ENCODE measurements at regions not wholly inside any gene's neighbourhood (a gene's known extent, or its start where the extent isn't known, plus 50 kb on each side); places are given as distances from the start of the nearest gene placed in this dataset.

GRCh38 chr15:50828610-50829206 is 63.2 kb upstream of the SPPL2A start:
- Histone ChIP-seq H2BK15ac (ENCODE audit: low read length) (no peak overlapping the region), H3K14ac (ENCODE audit: low read length) (no peak overlapping the region), H3K79me1 (ENCODE audit: low read depth, low read length) (no peaks in the 10 kb centered on the region), H2AFZ (ENCODE audit: low read length) (peak overlapping the region; percentile 7), H3K9me3 (replicated peaks in 1 of 2; ENCODE audit: control insufficient read depth in 2 of 2, insufficient read depth in 1 of 2, low read depth in 1 of 2, low read length in 2 of 2) (no peaks in the 10 kb centered on the region), H3K18ac (ENCODE audit: low read length) (no peak overlapping the region), H3K4ac (ENCODE audit: low read length) (no peak overlapping the region), H3K4me1 (ENCODE audit: control insufficient read depth in 2 of 2, insufficient read depth in 1 of 2, low read depth in 1 of 2, low read length in 2 of 2) (peaks cover 4 to 6% of the 10 kb centered on the region in 2 donors), H3K4me3 (ENCODE audit: low read length in 2 of 2) (no peak overlapping the region), H3K4me2 (ENCODE audit: insufficient read depth, low read length, poor library complexity, severe bottlenecking) (no peak overlapping the region), H3K27me3 (ENCODE audit: control insufficient read depth in 3 of 3, insufficient read depth in 3 of 3, low read depth in 1 of 3, low read length in 3 of 3) (no peaks in the 10 kb centered on the region), H4K91ac (ENCODE audit: low read depth, low read length, poor library complexity) (no peak overlapping the region), H2BK5ac (ENCODE audit: low read length) (no peak overlapping the region), H2BK120ac (ENCODE audit: low read depth, low read length) (no peak overlapping the region), H4K8ac (ENCODE audit: low read depth, low read length) (no peak overlapping the region), H3K23ac (ENCODE audit: low read depth, low read length, poor library complexity) (no peak overlapping the region), H2BK12ac (ENCODE audit: low read length) (no peak overlapping the region), H3K9ac (ENCODE audit: low read depth, low read length, poor library complexity) (no peak overlapping the region), H3K36me3 (replicated peaks in 1 of 2; ENCODE audit: control insufficient read depth in 2 of 2, insufficient read depth in 2 of 2, low read length in 2 of 2) (no peaks in the 10 kb centered on the region), H3K27ac (replicated peaks; ENCODE audit: low read length) (no peak overlapping the region), H2AK5ac (ENCODE audit: low read depth, low read length) (no peak overlapping the region)
- peak; percentile 35 for DNase-seq (ENCODE audit: low spot score)
- WGBS, 2 donors (ENCODE audit: extremely low coverage in 2 of 2, insufficient read length in 2 of 2, insufficient replicate concordance in 1 of 2): no CpG with 5 or more reads among the region's 4 CpGs

- Histone ChIP-seq H3K4me3 (ENCODE audit: low read length in 2 of 2) (no peak overlapping the region), H3K27me3 (ENCODE audit: control insufficient read depth in 3 of 3, insufficient read depth in 3 of 3, low read depth in 1 of 3, low read length in 3 of 3) (no peaks in the 10 kb centered on the region), H3K36me3 (replicated peaks in 1 of 2; ENCODE audit: control insufficient read depth in 2 of 2, insufficient read depth in 2 of 2, low read length in 2 of 2) (no peaks in the 10 kb centered on the region), H3K18ac (ENCODE audit: low read length) (no peak overlapping the region), H2BK120ac (ENCODE audit: low read depth, low read length) (no peak overlapping the region), H3K23ac (ENCODE audit: low read depth, low read length, poor library complexity) (no peak overlapping the region), H3K4ac (ENCODE audit: low read length) (no peak overlapping the region), H3K4me1 (ENCODE audit: control insufficient read depth in 2 of 2, insufficient read depth in 1 of 2, low read depth in 1 of 2, low read length in 2 of 2) (peaks cover 4 to 6% of the 10 kb centered on the region in 2 donors), H2BK12ac (ENCODE audit: low read length) (no peak overlapping the region), H2AK5ac (ENCODE audit: low read depth, low read length) (no peak overlapping the region), H2BK5ac (ENCODE audit: low read length) (no peak overlapping the region), H3K9ac (ENCODE audit: low read depth, low read length, poor library complexity) (no peak overlapping the region), H3K4me2 (ENCODE audit: insufficient read depth, low read length, poor library complexity, severe bottlenecking) (no peak overlapping the region), H4K91ac (ENCODE audit: low read depth, low read length, poor library complexity) (no peak overlapping the region), H3K9me3 (replicated peaks in 1 of 2; ENCODE audit: control insufficient read depth in 2 of 2, insufficient read depth in 1 of 2, low read depth in 1 of 2, low read length in 2 of 2) (no peaks in the 10 kb centered on the region), H3K14ac (ENCODE audit: low read length) (no peak overlapping the region), H2BK15ac (ENCODE audit: low read length) (no peak overlapping the region), H4K8ac (ENCODE audit: low read depth, low read length) (no peak overlapping the region), H2AFZ (ENCODE audit: low read length) (no peak overlapping the region), H3K27ac (replicated peaks; ENCODE audit: low read length) (no peak overlapping the region), H3K79me1 (ENCODE audit: low read depth, low read length) (no peaks in the 10 kb centered on the region)
- WGBS, 2 donors (ENCODE audit: extremely low coverage in 2 of 2, insufficient read length in 2 of 2, insufficient replicate concordance in 1 of 2): no CpG with 5 or more reads among the region's 1 CpG
- DNase-seq (ENCODE audit: low spot score): no peak
Observed at GRCh38 chr15:50825946-50826345, 60.4 kb upstream of the SPPL2A start.

DNA sequence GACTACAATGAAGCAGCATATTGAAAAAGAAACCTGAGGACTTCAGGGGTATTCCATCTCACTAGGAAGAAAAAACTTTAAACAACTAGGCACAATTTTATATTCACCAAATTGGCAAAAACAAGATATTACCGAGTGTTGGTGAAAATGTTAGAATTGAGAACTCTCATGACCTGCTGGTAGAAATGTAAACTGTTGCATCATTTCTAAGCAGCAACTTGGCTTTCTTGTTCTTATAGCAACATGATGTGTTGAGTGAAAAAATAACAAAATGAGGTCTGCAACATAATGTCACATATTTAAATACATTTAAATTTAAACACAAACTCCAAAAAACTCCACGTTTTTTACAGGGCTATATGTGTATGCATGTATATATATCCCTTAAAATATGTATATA is 59.0 kb upstream of the SPPL2A start:
- no peak overlapping the region for H2AFZ ChIP-seq (ENCODE audit: low read length)
- no peak overlapping the region for H4K91ac ChIP-seq (ENCODE audit: low read depth, low read length, poor library complexity)
- H3K18ac ChIP-seq (ENCODE audit: low read length): no peak overlapping the region
- H3K4me2 ChIP-seq (ENCODE audit: insufficient read depth, low read length, poor library complexity, severe bottlenecking): no peak overlapping the region
- no peak overlapping the region for H3K4ac ChIP-seq (ENCODE audit: low read length)
- H2BK5ac ChIP-seq (ENCODE audit: low read length): no peak overlapping the region
- H3K79me1 ChIP-seq (ENCODE audit: low read depth, low read length): no peaks in the 10 kb centered on the region
- H3K27ac ChIP-seq (replicated peaks; ENCODE audit: low read length): no peak overlapping the region
- no CpG with 5 or more reads among the region's 2 CpGs for WGBS, 2 donors (ENCODE audit: extremely low coverage in 2 of 2, insufficient read length in 2 of 2, insufficient replicate concordance in 1 of 2)
- no peaks in the 10 kb centered on the region for H3K36me3 ChIP-seq (replicated peaks in 1 of 2; ENCODE audit: control insufficient read depth in 2 of 2, insufficient read depth in 2 of 2, low read length in 2 of 2)
- no peak overlapping the region for H2BK120ac ChIP-seq (ENCODE audit: low read depth, low read length)
- no peaks in the 10 kb centered on the region for H3K27me3 ChIP-seq (ENCODE audit: control insufficient read depth in 3 of 3, insufficient read depth in 3 of 3, low read depth in 1 of 3, low read length in 3 of 3)
- H4K8ac ChIP-seq (ENCODE audit: low read depth, low read length): no peak overlapping the region
- peaks cover 4 to 6% of the 10 kb centered on the region in 2 donors for H3K4me1 ChIP-seq (ENCODE audit: control insufficient read depth in 2 of 2, insufficient read depth in 1 of 2, low read depth in 1 of 2, low read length in 2 of 2)
- H3K14ac ChIP-seq (ENCODE audit: low read length): no peak overlapping the region
- no peak overlapping the region for H3K23ac ChIP-seq (ENCODE audit: low read depth, low read length, poor library complexity)
- H3K4me3 ChIP-seq (ENCODE audit: low read length in 2 of 2): no peak overlapping the region
- no peaks in the 10 kb centered on the region for H3K9me3 ChIP-seq (replicated peaks in 1 of 2; ENCODE audit: control insufficient read depth in 2 of 2, insufficient read depth in 1 of 2, low read depth in 1 of 2, low read length in 2 of 2)
- DNase-seq (ENCODE audit: low spot score): no peak
- H2BK12ac ChIP-seq (ENCODE audit: low read length): no peak overlapping the region
- no peak overlapping the region for H2BK15ac ChIP-seq (ENCODE audit: low read length)
- H2AK5ac ChIP-seq (ENCODE audit: low read depth, low read length): no peak overlapping the region
- H3K9ac ChIP-seq (ENCODE audit: low read depth, low read length, poor library complexity): no peak overlapping the region

- Histone ChIP-seq H3K27me3 (ENCODE audit: control insufficient read depth in 3 of 3, insufficient read depth in 3 of 3, low read depth in 1 of 3, low read length in 3 of 3) (no peaks in the 10 kb centered on the region), H2BK5ac (ENCODE audit: low read length) (no peak overlapping the region), H3K4me1 (ENCODE audit: control insufficient read depth in 2 of 2, insufficient read depth in 1 of 2, low read depth in 1 of 2, low read length in 2 of 2) (no peaks in the 10 kb centered on the region)
Observed at GRCh38 chr15:50823281-50823680, 57.8 kb upstream of the SPPL2A start.

More at GRCh38 chr15:50823281-50823680, 57.8 kb upstream of the SPPL2A start:
- H2AK5ac ChIP-seq (ENCODE audit: low read depth, low read length): no peak overlapping the region
- H3K36me3 ChIP-seq (replicated peaks in 1 of 2; ENCODE audit: control insufficient read depth in 2 of 2, insufficient read depth in 2 of 2, low read length in 2 of 2): no peaks in the 10 kb centered on the region
- no peaks in the 10 kb centered on the region for H3K79me1 ChIP-seq (ENCODE audit: low read depth, low read length)
- no peak overlapping the region for H3K4me3 ChIP-seq (ENCODE audit: low read length in 2 of 2)
- no peak overlapping the region for H2AFZ ChIP-seq (ENCODE audit: low read length)
- no peaks in the 10 kb centered on the region for H3K9me3 ChIP-seq (replicated peaks in 1 of 2; ENCODE audit: control insufficient read depth in 2 of 2, insufficient read depth in 1 of 2, low read depth in 1 of 2, low read length in 2 of 2)
- H2BK15ac ChIP-seq (ENCODE audit: low read length): no peak overlapping the region
- H3K9ac ChIP-seq (ENCODE audit: low read depth, low read length, poor library complexity): no peak overlapping the region
- H3K4me2 ChIP-seq (ENCODE audit: insufficient read depth, low read length, poor library complexity, severe bottlenecking): no peak overlapping the region
- no peak overlapping the region for H4K91ac ChIP-seq (ENCODE audit: low read depth, low read length, poor library complexity)
- DNase-seq (ENCODE audit: low spot score): no peak
- no peak overlapping the region for H2BK12ac ChIP-seq (ENCODE audit: low read length)
- H2BK120ac ChIP-seq (ENCODE audit: low read depth, low read length): no peak overlapping the region
- H3K14ac ChIP-seq (ENCODE audit: low read length): no peak overlapping the region
- H3K18ac ChIP-seq (ENCODE audit: low read length): no peak overlapping the region
- WGBS, 2 donors (ENCODE audit: extremely low coverage in 2 of 2, insufficient read length in 2 of 2, insufficient replicate concordance in 1 of 2): no CpG with 5 or more reads among the region's 3 CpGs
- H4K8ac ChIP-seq (ENCODE audit: low read depth, low read length): no peak overlapping the region
- no peak overlapping the region for H3K23ac ChIP-seq (ENCODE audit: low read depth, low read length, poor library complexity)
- H3K4ac ChIP-seq (ENCODE audit: low read length): no peak overlapping the region
- H3K27ac ChIP-seq (replicated peaks; ENCODE audit: low read length): no peak overlapping the region
